Lung (tissue), 11 donors: ENCODE measurements at regions not wholly inside any gene's neighbourhood (a gene's known extent, or its start where the extent isn't known, plus 50 kb on each side); places are given as distances from the start of the nearest gene placed in this dataset.

Experiments used
- ATAC-seq: fragments of 200-7000 bp; cut with Tn5 transposase; one replicate; pipeline ENCODE4 v1.9.1; 2020; ENCODE audit warnings: moderate number of reproducible peaks; ENCODE audit not compliant: insufficient read depth, low FRiP score
- DNase-seq, 3 donors: peaks; one replicate each; pipeline ENCODE4 v3.0.0-alpha.2; 2013 to 2017
- H3K27ac ChIP-seq, 2 donors: one replicate each; pipeline ENCODE4 v1.5.1; 2013; ENCODE audit warnings: mild to moderate bottlenecking in 2 of 2, moderate library complexity in 2 of 2, control low read depth in 1 of 2, inconsistent platforms in 1 of 2, low read depth in 1 of 2, low read length in 1 of 2
- H3K27me3 ChIP-seq, 3 donors: one replicate each; pipeline ENCODE4 v1.5.1; 2013; ENCODE audit warnings: low read length in 2 of 3; ENCODE audit not compliant: control insufficient read depth in 3 of 3, insufficient read depth in 3 of 3
- H3K36me3 ChIP-seq, 4 donors: one replicate each; pipeline ENCODE4 v1.5.1; 2013; ENCODE audit warnings: low read length in 4 of 4, mild to moderate bottlenecking in 1 of 4, moderate library complexity in 1 of 4; ENCODE audit not compliant: control insufficient read depth in 4 of 4, insufficient read depth in 4 of 4
- H3K4me1 ChIP-seq, 5 donors: one replicate each; pipeline ENCODE4 v1.5.1; 2013; ENCODE audit warnings: low read length in 5 of 5, mild to moderate bottlenecking in 2 of 5, moderate library complexity in 1 of 5; ENCODE audit not compliant: control insufficient read depth in 5 of 5, insufficient read depth in 5 of 5
- H3K4me3 ChIP-seq: one replicate; pipeline ENCODE4 v1.5.1; 2013; ENCODE audit warnings: mild to moderate bottlenecking, control low read depth, moderate library complexity
- H3K9ac ChIP-seq, 2 donors: one replicate each; pipeline ENCODE4 v1.5.1; 2013; ENCODE audit warnings: low read length in 2 of 2, control low read depth in 1 of 2; ENCODE audit not compliant: insufficient read depth in 1 of 2
- H3K9me3 ChIP-seq, 4 donors: one replicate each; pipeline ENCODE4 v1.5.1; 2013; ENCODE audit warnings: low read length in 3 of 4, mild to moderate bottlenecking in 1 of 4, moderate library complexity in 1 of 4; ENCODE audit not compliant: control insufficient read depth in 4 of 4, insufficient read depth in 3 of 4
- WGBS, 2 donors: extraction: QIAGEN DNeasy Blood & Tissue Kit; methylation state at CpG; one replicate each; pipeline ENCODE4 v1.1.7; 2013; 5-methylcytosine and 5-hydroxymethylcytosine counted together
- TF ChIP-seq, protein P1 (sequence below): IDR thresholded peaks from 2 replicates; pipeline ENCODE4 v1.5.1; 2012; ENCODE audit warnings: mild to moderate bottlenecking; ENCODE audit errors: control extremely low read depth, extremely low read depth
- donor health status: control.
- donor health status: control.
- donor health status: Bipolar disorder and iron deficiency.
- donor health status: healthy.
- donor health status: DM: yes; HTN: yes; CAD: no.

GRCh38 chr2:7242189-7242867 lies 325.1 kb downstream of the RNF144A start:
- H3K4me3 ChIP-seq, result no peak overlapping the region
- peaks cover 0 to 2% (median 0%) of the 10 kb centered on the region in 3 donors for H3K27me3 ChIP-seq
- no peaks in the 10 kb centered on the region for H3K36me3 ChIP-seq
- H3K27ac ChIP-seq, result no peak overlapping the region
- H3K9me3 ChIP-seq, result no peaks in the 10 kb centered on the region
- peaks cover 0 to 3% (median 0%) of the 10 kb centered on the region in 5 donors for H3K4me1 ChIP-seq
- WGBS, 2 donors, result 80 to 85% methylated on average over 5 of the region's 5 CpGs
- H3K9ac ChIP-seq, result no peak overlapping the region
- no peak for DNase-seq
- TF ChIP-seq, protein P1, sequence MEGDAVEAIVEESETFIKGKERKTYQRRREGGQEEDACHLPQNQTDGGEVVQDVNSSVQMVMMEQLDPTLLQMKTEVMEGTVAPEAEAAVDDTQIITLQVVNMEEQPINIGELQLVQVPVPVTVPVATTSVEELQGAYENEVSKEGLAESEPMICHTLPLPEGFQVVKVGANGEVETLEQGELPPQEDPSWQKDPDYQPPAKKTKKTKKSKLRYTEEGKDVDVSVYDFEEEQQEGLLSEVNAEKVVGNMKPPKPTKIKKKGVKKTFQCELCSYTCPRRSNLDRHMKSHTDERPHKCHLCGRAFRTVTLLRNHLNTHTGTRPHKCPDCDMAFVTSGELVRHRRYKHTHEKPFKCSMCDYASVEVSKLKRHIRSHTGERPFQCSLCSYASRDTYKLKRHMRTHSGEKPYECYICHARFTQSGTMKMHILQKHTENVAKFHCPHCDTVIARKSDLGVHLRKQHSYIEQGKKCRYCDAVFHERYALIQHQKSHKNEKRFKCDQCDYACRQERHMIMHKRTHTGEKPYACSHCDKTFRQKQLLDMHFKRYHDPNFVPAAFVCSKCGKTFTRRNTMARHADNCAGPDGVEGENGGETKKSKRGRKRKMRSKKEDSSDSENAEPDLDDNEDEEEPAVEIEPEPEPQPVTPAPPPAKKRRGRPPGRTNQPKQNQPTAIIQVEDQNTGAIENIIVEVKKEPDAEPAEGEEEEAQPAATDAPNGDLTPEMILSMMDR, result no peak
- no peak for ATAC-seq

GRCh38 chr2:7243276-7243675 lies 326.1 kb downstream of the RNF144A start:
- 39 to 67% methylated on average over 4 of the region's 4 CpGs for WGBS, 2 donors
- Histone ChIP-seq H3K36me3 (no peaks in the 10 kb centered on the region), H3K4me3 (no peak overlapping the region), H3K9me3 (no peaks in the 10 kb centered on the region), H3K4me1 (peaks cover 0 to 3% (median 0%) of the 10 kb centered on the region in 5 donors), H3K9ac (no peak overlapping the region), H3K27ac (no peak overlapping the region), H3K27me3 (peaks cover 0 to 2% (median 0%) of the 10 kb centered on the region in 3 donors)
- TF ChIP-seq, protein P1, result no peak
- ATAC-seq, result no peak
- DNase-seq, result no peak

- no peak overlapping the region for H3K4me3 ChIP-seq
- WGBS, 2 donors, result 80 to 90% methylated on average over 5 of the region's 5 CpGs
Observed at GRCh38 chr2:7256377-7256776, 339.2 kb downstream of the RNF144A start.

More at GRCh38 chr2:7256377-7256776, 339.2 kb downstream of the RNF144A start:
- Histone ChIP-seq H3K4me1 (no peaks in the 10 kb centered on the region), H3K9me3 (no peaks in the 10 kb centered on the region), H3K36me3 (no peaks in the 10 kb centered on the region), H3K9ac (no peak overlapping the region), H3K27me3 (no peaks in the 10 kb centered on the region), H3K27ac (no peak overlapping the region)
- no peak for DNase-seq
- TF ChIP-seq, protein P1, result no peak
- no peak for ATAC-seq
